GM04504 (cell line): ENCODE measurements at regions not wholly inside any gene's neighbourhood (a gene's known extent, or its start where the extent isn't known, plus 50 kb on each side); places are given as distances from the start of the nearest gene placed in this dataset.

Experiments used
- DNase-seq: peaks from one replicate; pipeline ENCODE4 v3.0.0-alpha.2; 2012; ENCODE audit warnings: low read depth

DNA sequence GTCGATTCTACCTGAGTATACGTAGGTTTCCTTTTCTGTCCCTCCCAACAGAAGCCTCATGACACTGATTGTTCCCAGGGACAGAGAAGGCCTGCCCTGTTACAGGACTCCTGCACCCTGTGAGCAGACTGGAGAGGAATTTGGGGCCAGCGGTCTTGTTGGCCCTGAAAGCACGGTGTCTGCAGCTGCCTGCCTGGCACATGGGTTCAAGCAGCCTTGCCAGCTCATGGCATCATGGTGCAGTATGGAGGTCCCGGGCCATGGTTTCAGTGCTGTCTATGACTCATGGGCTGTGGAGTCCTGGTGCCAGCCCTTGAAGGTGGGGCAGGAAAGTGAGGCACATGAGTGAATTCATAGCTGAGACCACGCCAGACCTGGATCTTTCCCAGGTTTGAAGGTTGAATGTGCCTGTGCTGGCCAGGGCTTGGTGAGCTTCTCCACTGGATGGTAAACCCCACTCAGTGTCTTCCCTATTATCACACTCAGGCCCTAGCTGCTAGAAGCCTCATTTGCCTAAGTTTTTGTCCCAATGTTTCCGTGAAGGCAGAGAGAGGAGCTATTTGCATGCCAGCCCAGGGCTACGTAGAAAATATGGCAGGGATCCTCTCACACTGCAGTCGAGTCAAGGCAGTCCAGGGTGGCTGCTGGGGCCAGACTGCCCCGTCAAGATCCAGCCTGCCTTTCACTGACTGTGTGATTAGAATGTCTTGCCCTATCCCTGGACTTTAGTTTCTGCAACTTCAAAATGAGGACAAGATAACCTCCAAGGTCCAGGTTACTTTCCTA, 277.2 kb upstream of the CCL2 start:
- no peak for DNase-seq

DNA sequence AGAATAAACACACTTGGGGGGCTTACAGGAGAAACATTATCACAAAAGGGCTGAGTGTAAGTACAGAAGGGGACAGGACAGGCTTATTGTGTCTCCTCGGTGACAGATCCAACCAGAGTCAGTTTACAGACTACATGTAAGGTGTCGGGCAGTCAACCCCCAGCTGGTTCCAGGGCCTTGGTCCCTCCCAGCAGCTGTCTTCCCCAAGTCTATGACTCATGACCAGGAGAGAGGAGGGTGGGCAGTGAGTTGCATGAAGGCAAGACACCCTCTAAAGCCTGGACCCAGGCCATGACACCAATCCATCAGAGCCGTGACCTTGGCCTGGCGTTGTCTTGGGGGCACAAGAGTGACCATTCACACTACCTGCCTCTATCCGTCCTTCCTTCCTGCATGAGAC, 276.2 kb upstream of the CCL2 start:
- no peak for DNase-seq

DNA sequence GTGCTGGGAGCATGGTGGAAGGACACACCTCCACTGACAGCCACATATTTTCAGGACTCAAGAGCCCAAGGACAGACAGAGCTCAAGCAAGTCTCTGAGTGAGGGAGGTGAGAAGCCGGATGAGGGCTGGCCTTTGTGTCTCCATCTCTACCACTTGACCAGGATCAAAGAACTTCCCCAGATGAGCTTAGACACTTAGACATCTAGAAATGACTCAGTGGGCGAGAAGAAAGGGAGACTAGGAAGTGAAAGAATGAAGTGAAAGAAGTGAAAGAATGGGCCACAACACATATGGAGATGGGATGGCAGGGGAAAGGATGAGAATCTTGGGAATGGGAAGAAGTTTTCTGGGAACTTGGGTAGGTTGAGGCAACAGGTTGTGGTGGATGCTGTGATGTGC, 274.9 kb upstream of the CCL2 start:
- DNase-seq, result no peak

DNA sequence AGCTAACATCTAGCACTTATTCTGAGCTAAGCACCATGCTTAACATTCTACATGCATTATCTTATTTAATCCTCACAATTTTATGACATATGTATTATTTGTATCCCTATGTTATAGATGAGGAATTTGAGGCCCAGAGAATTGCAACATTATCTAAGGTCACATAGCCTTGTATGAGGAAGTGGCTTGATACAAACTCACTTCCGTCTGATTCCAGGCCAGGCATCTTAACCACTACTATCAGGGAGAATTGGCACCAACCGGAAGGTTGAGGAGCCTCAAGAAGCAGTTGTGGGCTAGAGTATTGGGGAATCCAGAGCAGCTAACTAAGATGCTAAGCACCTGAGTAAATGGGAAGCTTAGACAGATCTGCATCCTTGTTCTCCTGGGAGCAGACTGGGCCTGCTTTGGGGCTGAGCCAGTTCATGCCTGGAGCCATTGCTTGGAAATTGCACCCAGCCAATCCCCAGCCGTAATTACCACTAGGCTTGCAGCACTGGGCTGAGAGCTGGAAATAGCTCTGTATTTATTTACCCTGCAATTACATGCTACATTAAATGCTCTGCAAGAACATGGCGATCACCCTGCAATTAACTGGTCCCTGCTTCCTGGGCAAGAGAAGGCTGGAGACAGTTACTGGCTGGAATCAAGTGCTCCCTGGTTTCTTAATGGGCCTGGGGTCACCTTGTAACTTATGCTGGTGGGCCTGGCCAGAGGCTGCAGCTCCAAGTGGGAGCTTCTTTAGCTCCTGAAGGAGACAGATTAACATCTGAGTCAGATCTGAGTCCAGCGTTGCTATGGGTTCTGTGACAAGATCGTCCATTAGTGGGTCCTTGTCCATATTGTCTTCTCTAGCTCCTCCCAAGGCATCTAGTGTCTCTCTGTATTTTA, 273.1 kb upstream of the CCL2 start:
- DNase-seq, result no peak

DNA sequence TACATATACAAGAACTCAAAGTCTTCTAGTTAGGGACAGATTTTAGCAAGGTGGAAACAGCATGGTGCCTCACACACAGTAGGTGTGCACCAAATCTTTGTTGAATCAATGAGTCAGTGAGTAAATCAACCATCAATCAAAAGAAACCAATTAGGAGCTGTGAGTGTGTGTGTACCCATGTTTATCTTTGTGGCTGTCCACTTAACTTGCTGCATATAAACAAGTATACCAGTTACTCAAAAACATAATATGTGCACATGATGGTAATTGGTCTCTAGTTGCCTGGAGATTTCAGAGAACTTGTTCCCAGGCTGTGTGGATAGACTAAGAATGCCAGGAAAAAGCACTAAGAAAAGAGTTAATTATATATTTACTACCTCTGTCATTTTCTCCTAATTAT, 272.2 kb upstream of the CCL2 start:
- no peak for DNase-seq

DNA sequence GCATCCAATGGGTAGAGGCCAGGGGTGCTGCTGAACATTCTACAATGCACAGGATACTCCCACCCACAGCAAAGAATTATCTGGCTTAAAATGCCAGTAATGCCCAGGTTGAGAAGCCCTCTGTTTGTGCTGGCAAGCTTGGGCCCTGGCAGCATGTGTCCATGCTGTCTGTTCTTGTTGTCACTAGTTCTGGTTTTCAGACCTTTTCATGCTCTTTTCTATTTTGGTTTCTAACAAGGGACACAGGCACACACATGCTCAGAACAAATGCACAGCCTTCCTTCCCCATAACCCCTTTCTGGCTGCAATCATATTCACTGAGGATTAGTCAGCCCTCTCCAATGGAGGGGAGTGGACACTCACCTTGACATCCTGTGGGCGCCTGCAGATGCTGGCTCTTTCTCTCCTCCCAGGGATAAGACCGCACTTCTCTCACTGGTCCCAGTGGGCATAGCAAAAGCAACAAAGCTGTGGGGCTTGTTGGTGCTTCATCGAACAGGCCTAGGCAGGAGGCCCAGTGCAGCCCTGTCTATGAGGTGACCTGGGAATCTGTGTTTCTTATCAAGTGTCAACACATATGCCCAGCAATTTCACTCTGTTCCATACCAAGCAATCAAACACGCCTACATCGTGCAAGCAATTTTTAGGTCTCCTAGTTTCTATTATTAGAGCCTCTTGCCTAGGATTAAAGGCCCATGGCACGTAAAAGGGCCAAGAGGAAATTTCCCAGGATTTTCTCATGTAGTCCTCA, 271.1 kb upstream of the CCL2 start:
- DNase-seq, result no peak

DNA sequence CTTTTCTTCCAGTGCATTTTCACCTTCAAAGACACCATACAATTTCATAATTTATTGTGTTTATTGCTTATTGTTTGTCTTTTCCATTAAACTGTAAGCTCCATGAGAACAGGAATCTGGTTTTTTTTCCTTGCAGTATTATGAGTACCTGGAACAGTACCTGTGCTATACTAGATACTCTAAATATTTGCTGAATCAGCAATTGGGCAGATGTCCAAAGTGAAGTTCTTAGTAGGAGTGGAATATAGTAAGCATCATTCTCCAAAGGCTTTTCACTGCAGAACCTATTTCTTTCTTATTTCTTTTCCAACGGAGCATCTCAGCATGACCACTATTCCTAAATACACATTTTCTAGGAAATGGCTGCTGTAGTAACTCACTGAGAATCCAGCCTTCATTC, 269.0 kb upstream of the CCL2 start:
- no peak for DNase-seq

DNA sequence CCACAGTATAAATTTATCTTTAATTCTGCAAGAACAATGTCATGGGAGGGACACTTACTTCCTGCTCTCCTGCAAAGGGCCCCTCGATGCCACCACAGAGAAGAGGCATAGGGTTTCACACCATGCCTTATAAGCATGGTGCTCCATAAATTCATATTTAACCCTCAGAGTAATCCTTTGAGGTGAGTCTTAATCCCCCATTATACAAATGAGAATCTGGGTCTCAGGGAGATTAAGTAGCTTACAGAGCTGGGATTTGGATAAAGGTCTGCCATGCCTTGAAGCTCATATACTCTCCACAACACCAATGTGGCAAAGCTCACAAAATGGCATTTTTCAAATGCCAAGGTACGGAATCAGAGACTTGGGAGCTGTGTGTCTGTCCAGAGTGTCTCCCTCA, 268.5 kb upstream of the CCL2 start:
- no peak for DNase-seq

DNA sequence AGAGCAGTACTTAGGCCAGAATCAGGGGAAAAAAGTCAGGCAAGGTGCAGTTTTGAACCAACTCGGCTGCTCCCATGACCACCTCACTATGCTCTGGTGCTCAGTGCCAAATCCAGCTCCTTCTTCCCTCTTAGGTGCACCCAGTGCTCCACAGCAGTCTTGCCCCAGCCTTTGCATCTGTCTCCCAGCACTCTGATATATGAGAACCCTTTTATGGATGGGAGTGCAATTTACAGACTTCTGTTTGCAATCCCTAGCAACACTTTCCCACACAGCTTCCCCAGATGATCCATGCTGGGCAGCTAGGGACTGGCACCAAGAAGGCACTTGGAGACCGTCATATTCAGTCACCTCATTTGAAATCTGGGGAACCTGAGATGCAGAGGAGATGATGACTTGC, 267.9 kb upstream of the CCL2 start:
- DNase-seq, result no peak

DNA sequence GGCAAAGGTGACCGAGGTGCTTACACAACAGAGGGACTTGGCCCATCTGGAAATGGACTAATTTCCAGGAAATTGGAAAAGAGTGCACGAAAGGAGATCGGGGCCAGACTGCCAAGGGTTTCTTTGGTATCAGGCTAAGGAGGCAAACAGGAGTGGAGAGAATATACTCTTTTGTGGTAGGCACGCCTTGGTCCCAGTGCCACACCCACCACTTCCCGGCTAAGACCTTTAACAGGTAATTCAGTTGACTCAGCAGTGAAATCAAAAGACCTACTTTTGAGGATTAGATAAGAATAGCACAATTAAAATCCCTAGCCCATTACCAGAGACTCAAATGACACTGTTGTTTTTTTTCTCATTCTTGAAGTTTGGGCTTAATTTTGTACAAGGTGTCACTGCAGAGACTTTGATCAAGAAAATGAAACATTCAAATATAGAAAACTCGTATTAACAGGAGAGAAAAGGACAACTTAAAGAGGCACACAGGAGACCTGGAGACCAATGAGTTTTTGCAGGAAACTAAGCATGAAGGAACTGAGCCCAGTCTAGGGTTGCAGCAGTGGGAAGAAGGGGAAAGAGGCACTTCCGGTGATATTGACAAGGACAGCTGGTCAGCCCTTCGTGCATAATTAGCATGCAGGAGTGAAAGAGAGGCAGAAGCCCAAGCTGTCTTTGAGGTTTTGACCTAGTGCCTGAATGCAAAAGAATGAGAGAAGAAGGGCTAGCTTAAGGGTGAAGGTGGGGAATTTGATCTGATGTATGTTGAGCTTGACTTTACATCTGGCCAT, 265.5 kb upstream of the CCL2 start:
- DNase-seq, result no peak

DNA sequence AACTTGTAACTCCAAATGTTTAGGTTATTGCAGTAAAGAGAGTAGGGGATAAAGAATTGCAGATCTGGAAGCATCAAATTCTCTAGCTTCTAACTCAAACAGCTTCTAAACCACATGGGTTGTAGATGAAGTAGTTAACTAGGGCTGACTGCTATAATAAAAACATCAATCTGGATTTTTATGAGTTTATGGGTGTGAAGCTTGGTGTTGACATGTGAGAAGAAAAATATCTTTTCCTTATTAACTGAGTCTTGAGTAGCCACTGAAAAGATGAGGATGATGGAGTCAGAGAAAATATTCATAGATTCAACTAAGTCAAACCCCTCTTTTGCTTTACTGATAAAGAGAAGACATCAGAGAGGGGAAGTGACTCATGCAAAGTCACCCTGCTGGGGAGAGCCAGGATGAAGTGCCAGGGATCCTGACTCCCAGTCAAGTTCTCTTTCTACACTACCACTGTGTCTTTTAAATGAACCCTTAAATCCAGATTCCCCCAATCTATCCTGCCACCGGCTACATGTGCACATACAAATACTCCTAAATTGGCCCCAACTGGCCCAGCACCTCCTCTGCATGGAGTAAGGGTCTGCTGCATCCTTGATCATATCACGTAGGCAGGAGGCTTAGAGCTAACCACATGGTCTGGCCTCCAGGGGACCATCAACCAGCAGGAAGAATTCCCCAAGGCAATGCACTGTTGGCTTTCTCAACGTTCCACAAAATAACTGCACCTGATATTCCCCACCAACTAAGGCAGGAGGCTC, 264.0 kb upstream of the CCL2 start:
- no peak for DNase-seq

DNA sequence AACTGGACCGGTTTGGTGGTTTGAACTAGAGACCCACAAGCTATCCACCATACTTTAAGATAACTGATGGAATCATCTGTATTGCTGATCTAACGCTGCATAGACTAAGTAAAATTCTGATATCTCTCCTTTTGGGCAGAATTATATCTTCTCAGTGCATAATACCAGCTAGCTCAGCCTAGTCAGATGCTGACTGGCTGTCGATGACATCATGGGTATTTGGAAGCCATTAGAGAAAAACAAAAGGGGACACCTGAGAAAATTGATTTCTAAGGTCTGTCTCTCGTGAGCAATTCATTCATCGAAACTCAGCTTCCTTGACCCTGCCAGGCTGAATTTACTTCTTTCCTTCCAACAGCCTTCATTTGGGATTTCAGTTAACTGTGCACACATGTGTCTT, 263.0 kb upstream of the CCL2 start:
- no peak for DNase-seq

DNA sequence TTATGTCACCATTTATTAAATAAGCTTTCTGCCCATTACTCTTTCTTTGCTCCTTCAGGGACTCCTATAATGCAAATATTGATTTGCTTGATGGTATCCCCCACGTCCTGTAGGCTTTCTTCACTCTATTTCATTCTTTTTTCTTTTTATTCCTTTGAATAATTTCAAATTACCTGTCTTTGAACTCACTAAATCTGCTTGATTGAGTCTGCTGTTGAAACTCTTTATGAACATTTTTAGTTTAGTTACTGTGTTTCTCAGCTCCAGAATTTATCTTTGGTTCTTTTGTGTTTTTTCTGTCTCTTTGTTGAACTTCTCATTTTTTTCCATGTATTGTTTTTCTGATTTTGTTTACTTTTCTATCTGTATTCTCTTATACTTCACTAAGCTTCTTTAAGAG, 254.4 kb upstream of the CCL2 start:
- DNase-seq, result no peak

DNA sequence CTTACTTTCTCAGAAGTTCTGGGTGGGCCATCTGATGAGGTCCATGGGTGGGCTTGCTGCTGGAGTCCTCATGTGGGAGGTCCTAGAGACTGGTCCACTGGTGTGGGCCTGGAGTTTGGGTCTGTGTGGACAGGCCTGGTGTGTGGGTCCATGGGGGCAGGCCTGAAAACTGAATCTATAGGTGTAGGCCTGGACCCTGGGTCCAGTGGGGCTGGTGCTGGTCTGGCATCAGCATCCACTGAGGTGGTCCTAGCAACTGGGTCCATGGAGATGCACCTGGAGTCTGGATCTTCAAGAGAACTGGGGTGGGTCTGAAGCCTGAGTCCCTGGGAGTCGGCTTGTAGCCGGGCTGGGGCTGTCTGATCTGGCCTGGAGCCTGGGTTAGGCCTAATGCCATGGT, 253.8 kb upstream of the CCL2 start:
- DNase-seq, result no peak

DNA sequence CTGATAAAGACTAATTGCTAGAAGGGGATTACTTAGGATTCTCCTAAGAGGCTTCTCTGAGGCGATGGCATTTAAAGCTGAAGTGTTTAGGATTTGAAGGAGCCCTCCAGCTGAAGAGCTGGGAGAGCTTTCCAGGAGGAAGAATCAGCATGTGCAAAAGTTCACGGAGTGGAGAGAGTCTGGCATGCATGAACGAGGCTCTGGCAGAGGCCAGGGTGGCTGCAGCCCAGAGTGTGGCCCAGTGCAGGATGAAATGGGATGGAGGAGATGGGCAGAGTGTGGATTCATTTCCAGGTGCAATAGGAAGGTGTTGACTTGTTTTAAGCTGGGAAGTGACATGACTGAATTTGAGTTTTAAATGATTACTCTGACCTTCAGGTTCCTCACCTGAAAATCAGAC, 249.0 kb upstream of the CCL2 start:
- DNase-seq, result no peak

DNA sequence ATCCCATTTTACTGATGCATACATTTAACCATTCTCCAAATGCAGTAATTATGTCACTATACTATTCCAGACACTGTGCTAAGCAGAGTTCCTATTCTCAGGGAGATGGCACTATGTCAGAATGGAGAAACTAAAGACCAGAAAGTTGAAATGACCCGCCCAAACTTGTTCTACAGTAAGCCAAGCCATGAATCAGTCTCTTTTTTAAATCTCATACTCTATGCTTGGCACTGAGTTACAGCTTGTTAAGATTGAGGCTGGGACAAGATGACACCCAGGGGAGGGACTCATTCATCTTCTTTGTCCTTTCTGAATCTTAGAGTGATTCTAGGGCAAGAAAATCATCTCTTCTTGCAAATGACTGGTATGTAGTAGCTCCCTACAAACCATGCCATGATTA, 247.0 kb upstream of the CCL2 start:
- no peak for DNase-seq

DNA sequence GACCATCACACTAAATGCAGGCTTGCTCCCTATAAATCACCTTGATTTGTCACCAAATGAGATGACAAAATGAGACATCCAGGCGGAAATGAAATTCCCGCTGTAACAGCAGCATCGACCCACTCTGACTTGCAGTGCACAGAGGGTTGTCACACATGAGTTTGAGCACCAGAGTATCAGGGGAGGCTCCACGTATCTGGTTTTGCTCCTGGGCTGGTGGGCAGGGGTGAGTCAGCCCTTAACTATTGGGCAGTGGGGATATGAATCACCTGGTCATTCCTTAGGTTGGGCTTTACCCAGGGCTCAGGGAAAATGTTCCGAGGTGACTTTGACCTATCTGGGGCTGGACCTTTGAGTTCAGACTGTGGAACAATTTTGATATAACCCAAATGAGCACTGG, 245.2 kb upstream of the CCL2 start:
- no peak for DNase-seq

DNA sequence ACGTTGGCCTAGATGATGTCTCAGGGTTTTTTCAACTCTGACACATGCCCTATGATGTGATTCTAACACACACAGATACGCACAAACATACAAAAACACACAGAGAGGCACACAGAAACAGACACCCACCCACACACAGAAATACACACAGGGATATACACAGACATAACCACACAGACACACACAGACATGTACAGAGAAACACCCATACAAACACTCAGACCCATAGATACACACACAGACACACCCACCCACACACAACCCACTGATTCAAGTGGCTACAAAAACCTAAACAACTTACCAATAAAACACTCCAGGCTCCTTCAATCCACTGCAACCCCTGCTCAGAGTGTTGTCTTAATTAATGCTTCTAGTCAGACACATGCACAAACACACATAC, 244.6 kb upstream of the CCL2 start:
- DNase-seq, result no peak

DNA sequence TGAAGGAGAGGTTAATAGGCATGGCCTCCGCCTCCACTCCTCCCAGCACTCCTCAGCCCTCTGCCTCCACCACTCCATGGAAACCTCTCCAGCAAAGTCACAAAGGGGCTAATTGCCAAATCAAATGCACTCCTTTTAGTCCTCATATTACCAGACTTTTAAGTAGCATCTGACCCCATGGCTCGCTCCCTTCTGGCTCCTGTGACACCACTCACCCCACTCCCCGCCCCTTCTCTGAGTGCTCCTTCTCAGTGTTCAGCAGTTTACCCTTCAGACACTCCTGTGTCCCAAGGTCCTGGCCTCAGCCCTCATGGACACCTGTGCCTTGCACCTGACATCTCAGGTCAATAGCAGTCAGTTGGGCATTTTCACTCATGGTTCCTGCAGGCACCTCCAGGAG, 243.5 kb upstream of the CCL2 start:
- DNase-seq, result no peak

DNA sequence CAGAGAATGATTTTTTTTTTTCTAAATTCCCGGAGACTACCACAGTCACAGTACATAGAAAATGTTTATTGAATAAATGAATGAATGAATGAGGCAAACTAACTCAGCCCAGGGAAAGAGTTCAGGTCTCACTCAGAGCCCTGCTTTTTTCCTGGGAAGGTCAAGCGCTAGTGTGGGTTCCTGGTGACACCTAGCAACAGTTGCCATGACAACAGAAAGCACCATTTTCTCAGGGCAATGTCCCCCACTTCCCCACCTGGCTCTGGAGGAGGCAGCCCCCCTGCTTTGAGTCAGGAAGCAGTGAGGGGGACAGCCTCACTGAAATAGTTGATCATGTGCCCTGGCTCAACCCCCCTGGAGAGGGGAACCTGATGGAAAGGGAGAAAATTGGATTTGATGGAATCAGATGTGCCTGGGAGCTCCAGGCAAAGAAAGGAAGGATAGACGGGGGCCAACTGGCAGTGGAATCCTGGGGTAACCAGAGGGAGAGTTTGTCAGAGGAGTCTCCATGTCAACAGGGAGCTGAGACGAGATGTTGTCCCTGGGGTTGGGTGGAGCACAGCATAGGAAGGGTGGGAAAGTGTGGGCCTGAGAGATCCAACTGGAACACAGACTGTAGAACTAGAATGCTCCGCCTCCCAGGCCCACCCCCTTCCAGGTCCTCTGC, 242.2 kb upstream of the CCL2 start:
- no peak for DNase-seq

DNA sequence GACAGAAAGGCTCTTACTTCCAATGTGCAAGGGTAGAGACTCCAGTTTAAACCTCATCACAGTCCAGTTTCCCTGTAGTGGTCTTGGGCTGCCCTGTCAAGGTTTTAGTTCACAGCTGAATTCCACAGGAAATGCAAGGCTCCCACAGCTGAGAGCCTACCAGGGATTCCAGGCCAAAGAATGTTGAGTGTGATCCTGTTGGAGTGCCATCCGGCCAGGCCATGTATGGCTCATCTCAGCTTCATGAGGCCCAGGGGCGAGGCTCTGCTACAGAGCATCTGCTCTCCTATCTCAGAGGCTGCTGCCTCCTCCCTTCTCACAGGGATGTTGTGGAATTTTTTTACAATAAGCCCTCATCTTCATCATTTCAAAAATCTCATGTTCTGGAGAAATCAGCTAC, 239.8 kb upstream of the CCL2 start:
- DNase-seq, result no peak
